LNCaP clone FGC (cell line): ENCODE measurements at regions not wholly inside any gene's neighbourhood (a gene's known extent, or its start where the extent isn't known, plus 50 kb on each side); places are given as distances from the start of the nearest gene placed in this dataset.

Experiments used
- DNase-seq: peaks from one replicate; pipeline ENCODE4 v3.0.0-alpha.2; 2011; ENCODE audit warnings: low read depth
- H3K4me3 ChIP-seq: 2 replicates; pipeline ENCODE4 v1.5.1; 2011; ENCODE audit warnings: mild to moderate bottlenecking, low read depth, low read length, control low read depth
- TF ChIP-seq, protein P1 (sequence below): IDR thresholded peaks from 2 replicates; pipeline ENCODE4 v1.5.1; 2012; ENCODE audit warnings: mild to moderate bottlenecking; ENCODE audit not compliant: control insufficient read depth, insufficient read depth; ENCODE audit errors: extremely low read depth

DNA sequence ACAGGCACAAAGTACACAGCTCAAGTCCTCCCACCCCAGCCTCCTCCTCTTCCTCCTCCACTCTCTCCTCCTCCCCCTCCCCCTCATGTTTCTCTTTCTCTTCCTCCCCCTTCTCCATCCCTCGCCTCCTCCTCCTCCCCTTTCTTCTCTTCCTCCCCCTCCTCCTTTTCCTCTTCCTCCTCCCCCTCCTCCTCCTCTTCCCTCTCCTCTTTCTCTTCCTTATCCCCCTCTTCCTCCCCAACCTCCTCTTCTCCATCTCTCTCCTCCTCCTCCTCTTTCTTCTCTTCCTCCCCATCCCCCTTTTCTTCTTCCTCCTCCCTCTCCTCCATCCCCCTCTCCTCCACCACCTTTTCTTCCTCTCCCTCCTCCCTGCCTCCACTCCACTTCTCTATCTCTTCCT, 276.3 kb upstream of the TSHZ3 start:
- DNase-seq, result no peak
- TF ChIP-seq, protein P1, sequence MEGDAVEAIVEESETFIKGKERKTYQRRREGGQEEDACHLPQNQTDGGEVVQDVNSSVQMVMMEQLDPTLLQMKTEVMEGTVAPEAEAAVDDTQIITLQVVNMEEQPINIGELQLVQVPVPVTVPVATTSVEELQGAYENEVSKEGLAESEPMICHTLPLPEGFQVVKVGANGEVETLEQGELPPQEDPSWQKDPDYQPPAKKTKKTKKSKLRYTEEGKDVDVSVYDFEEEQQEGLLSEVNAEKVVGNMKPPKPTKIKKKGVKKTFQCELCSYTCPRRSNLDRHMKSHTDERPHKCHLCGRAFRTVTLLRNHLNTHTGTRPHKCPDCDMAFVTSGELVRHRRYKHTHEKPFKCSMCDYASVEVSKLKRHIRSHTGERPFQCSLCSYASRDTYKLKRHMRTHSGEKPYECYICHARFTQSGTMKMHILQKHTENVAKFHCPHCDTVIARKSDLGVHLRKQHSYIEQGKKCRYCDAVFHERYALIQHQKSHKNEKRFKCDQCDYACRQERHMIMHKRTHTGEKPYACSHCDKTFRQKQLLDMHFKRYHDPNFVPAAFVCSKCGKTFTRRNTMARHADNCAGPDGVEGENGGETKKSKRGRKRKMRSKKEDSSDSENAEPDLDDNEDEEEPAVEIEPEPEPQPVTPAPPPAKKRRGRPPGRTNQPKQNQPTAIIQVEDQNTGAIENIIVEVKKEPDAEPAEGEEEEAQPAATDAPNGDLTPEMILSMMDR, result no peak
- no peak overlapping the region for H3K4me3 ChIP-seq

DNA sequence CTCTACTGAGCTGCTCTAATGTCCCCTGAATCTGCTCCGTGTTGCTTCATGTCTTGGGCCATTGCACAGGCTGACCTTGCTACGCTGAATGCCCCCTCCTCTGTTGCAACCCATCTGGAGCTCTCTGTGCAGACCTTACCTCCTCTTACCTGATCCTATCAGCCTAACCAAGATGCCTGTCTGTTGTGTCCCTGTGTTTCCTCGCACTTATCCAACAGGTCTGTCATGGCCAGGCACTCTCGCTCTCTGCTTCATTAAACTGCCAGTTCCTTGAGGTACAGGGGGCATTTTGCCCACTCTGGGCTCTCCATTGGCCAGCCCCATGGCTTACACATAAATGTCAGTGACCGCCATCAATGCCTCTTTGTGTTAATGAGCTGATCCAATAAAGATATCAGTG, 277.7 kb upstream of the TSHZ3 start:
- DNase-seq, result no peak
- TF ChIP-seq, protein P1, result no peak
- no peak overlapping the region for H3K4me3 ChIP-seq

DNA sequence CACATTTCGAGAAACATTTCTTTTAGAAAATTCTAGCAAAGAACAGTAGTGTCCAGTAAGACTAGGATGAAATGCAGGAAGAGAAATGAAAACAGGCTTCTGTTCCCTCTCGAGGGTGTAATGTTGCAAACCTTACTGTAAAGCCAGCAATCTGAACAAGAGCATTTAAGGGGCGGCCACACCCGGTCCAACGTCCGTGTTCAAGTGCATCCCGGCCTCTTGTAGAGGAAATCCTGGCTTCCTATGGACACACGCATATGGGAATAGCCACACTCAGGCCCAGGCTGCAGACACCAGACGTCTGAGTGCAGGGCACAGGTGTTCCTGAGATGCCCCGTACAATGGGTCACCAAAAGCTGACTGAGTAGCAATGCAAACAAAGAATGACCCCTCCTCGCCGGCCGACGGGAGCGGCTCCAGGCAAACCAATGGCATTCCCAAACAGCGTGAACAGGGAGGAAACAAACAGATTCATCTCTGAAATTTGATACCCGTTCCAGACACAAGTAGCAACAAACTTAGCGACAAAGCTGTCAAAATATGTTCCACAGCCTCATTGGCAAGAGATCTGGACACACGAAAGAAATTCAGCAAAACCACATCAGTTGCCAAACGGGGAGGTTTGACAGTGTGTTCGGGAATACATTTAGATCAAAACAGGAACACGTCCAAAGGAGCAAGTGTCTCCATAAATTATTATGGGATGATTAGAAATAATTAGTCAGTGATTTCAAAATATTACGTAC, 278.6 kb upstream of the TSHZ3 start:
- TF ChIP-seq, protein P1, result no peak
- DNase-seq, result no peak
- no peak overlapping the region for H3K4me3 ChIP-seq

DNA sequence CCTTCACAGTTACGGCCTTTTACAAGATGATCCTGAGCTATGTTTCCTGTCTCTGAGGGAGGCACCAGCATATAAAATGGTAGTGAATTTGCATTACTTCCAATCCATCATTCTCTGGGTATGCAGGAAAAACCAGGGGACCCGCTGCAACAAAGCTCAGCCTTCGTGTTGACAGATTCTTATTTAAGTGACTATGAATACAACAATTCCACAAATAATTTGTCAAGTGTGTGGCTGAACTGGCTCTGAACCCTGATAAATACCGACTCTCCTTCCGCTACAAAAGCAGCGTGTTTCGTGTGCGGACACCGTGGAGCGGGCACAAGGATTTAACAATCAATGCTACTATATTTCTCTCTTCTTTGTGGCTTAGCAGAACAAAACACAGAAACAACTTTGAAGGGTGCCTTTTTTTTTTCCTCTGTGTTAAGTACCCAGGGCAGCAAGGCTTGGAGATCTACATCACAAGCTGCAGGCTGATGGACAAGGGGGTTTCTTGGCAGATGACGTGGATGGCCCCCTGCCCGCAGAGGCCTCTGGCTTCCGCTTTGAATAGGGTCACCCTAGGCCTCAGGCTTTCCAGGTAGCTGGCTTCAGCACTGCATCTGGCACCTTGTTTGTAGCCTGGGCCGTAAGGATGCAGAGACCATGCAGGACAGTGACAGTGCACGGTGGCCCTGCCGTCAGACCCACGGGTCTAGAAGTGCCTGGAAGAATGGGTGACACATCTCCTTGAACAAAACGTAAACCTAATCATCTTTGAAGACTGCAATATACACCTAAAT, 280.5 kb upstream of the TSHZ3 start:
- DNase-seq, result no peak
- no peak overlapping the region for H3K4me3 ChIP-seq
- TF ChIP-seq, protein P1, result no peak

DNA sequence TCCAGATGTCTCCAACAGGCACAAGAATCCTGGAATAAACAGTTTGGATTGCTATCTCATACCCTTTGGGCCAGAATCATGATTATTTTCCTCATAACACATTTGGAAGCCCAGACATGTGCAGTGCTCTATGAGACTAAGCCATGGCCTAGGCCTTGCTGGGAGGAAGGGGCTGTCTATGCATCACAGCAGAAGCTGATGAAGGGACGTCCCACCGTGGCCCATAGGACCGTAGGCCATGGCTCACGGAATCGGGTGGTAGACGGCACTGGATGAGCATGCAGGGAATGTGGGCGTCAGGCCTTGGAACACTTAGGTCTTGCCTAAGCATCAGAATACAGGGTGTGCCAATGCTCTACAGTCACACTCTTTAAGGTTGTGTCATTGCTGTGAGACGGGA, 283.8 kb upstream of the TSHZ3 start:
- H3K4me3 ChIP-seq, result no peak overlapping the region
- no peak for DNase-seq
- TF ChIP-seq, protein P1, result no peak

DNA sequence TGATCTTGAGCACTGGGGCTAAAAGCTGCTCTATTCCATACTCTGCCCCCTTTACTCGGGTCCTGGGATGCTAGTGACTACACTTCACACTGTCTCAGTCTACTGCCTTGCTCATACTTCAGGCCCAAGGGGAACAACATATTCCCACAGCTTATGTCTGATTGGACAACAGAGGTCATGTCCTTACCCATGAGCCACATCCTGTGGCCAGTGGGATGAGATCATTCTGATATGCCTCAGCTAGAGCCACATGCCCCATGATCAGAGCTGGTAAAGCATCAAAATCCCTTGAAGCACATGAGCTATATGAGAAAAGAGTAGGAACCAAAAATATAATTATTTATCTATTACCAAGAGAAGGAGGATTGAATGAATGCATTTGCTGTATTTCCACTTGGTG, 290.1 kb upstream of the TSHZ3 start:
- DNase-seq, result no peak
- TF ChIP-seq, protein P1, result no peak
- no peak overlapping the region for H3K4me3 ChIP-seq
